MM.1S (cell line): ENCODE measurements at regions not wholly inside any gene's neighbourhood (a gene's known extent, or its start where the extent isn't known, plus 50 kb on each side); places are given as distances from the start of the nearest gene placed in this dataset.

Experiments used
- CTCF ChIP-seq: fragments of 300-600 bp; sonication (generic); IDR thresholded peaks from 2 replicates; pipeline ENCODE4 v1.5.1; 2016; ENCODE audit warnings: antibody characterized with exemption, low read length, mixed read lengths
- EZH2 ChIP-seq: fragments of 300-600 bp; sonication (generic); optimal IDR thresholded peaks from 2 replicates; pipeline ENCODE3; 2017; ENCODE audit warnings: low read depth, mild to moderate bottlenecking, antibody characterized with exemption, low read length, mixed read lengths
- EZH2phosphoT487 ChIP-seq: fragments of 300-600 bp; sonication (generic); IDR thresholded peaks from 2 replicates; pipeline ENCODE4 v1.6.1; 2018; ENCODE audit warnings: antibody characterized with exemption, low read length

GRCh38 chr20:51968151-51968550, 165.8 kb upstream of the SALL4 start:
- TF ChIP-seq EZH2phosphoT487 (no peak), CTCF (no peak), EZH2 (no peak)
